HG03354 (cell line): ENCODE measurements at regions not wholly inside any gene's neighbourhood (a gene's known extent, or its start where the extent isn't known, plus 50 kb on each side); places are given as distances from the start of the nearest gene placed in this dataset.
"Not testable (repeated sequence)": the region's sequence is repeated elsewhere in the genome, so short reads cannot be mapped to it uniquely, and the experiment has no call there.

Experiments used
- ATAC-seq: cut with Tn5 transposase; IDR thresholded peaks from one replicate; pipeline ENCODE4 v1.9.1; 2021; ENCODE audit warnings: mild to moderate bottlenecking; ENCODE audit not compliant: unreplicated experiment, poor library complexity, severe bottlenecking

GRCh38 chr10:29771376-29771775 lies 136.6 kb upstream of the SVIL start:
- no peak for ATAC-seq

GRCh38 chr10:29769277-29769676 lies 134.5 kb upstream of the SVIL start:
- not testable (repeated sequence) for ATAC-seq

GRCh38 chr10:29767968-29768367 lies 133.2 kb upstream of the SVIL start:
- ATAC-seq: no peak

GRCh38 chr10:29766753-29767152 lies 132.0 kb upstream of the SVIL start:
- ATAC-seq: no peak

- ATAC-seq: no peak
These were observed 130.6 kb upstream of the SVIL start for GRCh38 chr10:29765330-29765729.

- no peak for ATAC-seq
These were observed 128.6 kb upstream of the SVIL start for GRCh38 chr10:29763396-29763795.

GRCh38 chr10:29761916-29762315 lies 127.1 kb upstream of the SVIL start:
- no peak for ATAC-seq

GRCh38 chr10:29760138-29760900 lies 125.5 kb upstream of the SVIL start:
- ATAC-seq: no peak

GRCh38 chr10:29757551-29758297 lies 123.0 kb upstream of the SVIL start:
- ATAC-seq: no peak

GRCh38 chr10:29756451-29756850 lies 121.7 kb upstream of the SVIL start:
- ATAC-seq: no peak

GRCh38 chr10:29753283-29753682 lies 118.5 kb upstream of the SVIL start:
- ATAC-seq: no peak

- ATAC-seq: no peak
These were observed 116.9 kb upstream of the SVIL start for GRCh38 chr10:29751684-29752083.

- ATAC-seq: no peak
These were observed 116.5 kb upstream of the SVIL start for GRCh38 chr10:29751240-29751639.

GRCh38 chr10:29749150-29749549 lies 114.4 kb upstream of the SVIL start:
- ATAC-seq: no peak

- no peak for ATAC-seq
These were observed 113.4 kb upstream of the SVIL start for GRCh38 chr10:29748109-29748650.

GRCh38 chr10:29746080-29746797 lies 111.5 kb upstream of the SVIL start:
- ATAC-seq: no peak

- no peak for ATAC-seq
These were observed 106.3 kb upstream of the SVIL start for GRCh38 chr10:29740981-29741545.

GRCh38 chr10:29738341-29738740 lies 103.6 kb upstream of the SVIL start:
- ATAC-seq: no peak

- ATAC-seq: no peak
These were observed 102.4 kb upstream of the SVIL start for GRCh38 chr10:29737074-29737593.
